Adipose tissue (tissue), 3 donors: ENCODE measurements at regions not wholly inside any gene's neighbourhood (a gene's known extent, or its start where the extent isn't known, plus 50 kb on each side); places are given as distances from the start of the nearest gene placed in this dataset.
"Not testable (repeated sequence)": the region's sequence is repeated elsewhere in the genome, so short reads cannot be mapped to it uniquely, and the experiment has no call there.

ENCODE experiments used
- H3K27ac ChIP-seq: one replicate; pipeline ENCODE4 v1.5.1; 2013; ENCODE audit warnings: low read depth, low read length
- WGBS, 3 donors: extraction: QIAGEN DNeasy Blood & Tissue Kit; methylation state at CpG; one replicate each; pipeline ENCODE4 v1.1.7; 2013; 5-methylcytosine and 5-hydroxymethylcytosine counted together
- donor health status: healthy with polysubstance abuse.
- donor health status: Bipolar disorder and iron deficiency.
- donor health status: healthy.

- WGBS, 3 donors = 2 to 5% (median 3%) methylated on average over 27 to 68 of the region's 85 CpGs
Observed at GRCh38 chr7:65508581-65509367, 135.1 kb downstream of the ZNF92 start.

GRCh38 chr7:65509368-65510186, 135.9 kb downstream of the ZNF92 start:
- H3K27ac ChIP-seq = no peak overlapping the region
- WGBS, 3 donors = 1 to 2% (median 2%) methylated on average over 73 to 85 of the region's 85 CpGs

More at GRCh38 chr7:65508581-65509367, 135.1 kb downstream of the ZNF92 start:
- H3K27ac ChIP-seq = not testable (repeated sequence)

GRCh38 chr7:65510187-65510538, 136.5 kb downstream of the ZNF92 start:
- H3K27ac ChIP-seq = not testable (repeated sequence)
- 10 to 22% (median 20%) methylated on average over 1 of the region's 1 CpG for WGBS, 3 donors

GRCh38 chr7:65519751-65520150, 146.1 kb downstream of the ZNF92 start:
- 82 to 92% (median 83%) methylated on average over 1 of the region's 1 CpG for WGBS, 3 donors
- not testable (repeated sequence) for H3K27ac ChIP-seq

- H3K27ac ChIP-seq = not testable (repeated sequence)
- no CpG with 5 or more reads among the region's 5 CpGs for WGBS, 3 donors
Observed at GRCh38 chr7:65545465-65546161, 172.0 kb downstream of the ZNF92 start.

GRCh38 chr7:65549589-65550443, 176.2 kb downstream of the ZNF92 start:
- WGBS, 3 donors = no CpG with 5 or more reads among the region's 2 CpGs
- H3K27ac ChIP-seq = not testable (repeated sequence)

- not testable (repeated sequence) for H3K27ac ChIP-seq
Observed at GRCh38 chr7:65550444-65550809, 176.8 kb downstream of the ZNF92 start.

- 83 to 94% (median 92%) methylated on average over 1 of the region's 1 CpG for WGBS, 3 donors
- H3K27ac ChIP-seq = not testable (repeated sequence)
Observed at GRCh38 chr7:65551042-65551441, 177.4 kb downstream of the ZNF92 start.

GRCh38 chr7:65554553-65555476, 181.2 kb downstream of the ZNF92 start:
- WGBS, 3 donors = 3% methylated on average over 17 of the region's 85 CpGs; no CpG with 5 or more reads in 2 of the 3 donors
- H3K27ac ChIP-seq = not testable (repeated sequence)

- 62 to 69% (median 65%) methylated on average over 2 to 3 of the region's 4 CpGs for WGBS, 3 donors
- H3K27ac ChIP-seq = not testable (repeated sequence)
Observed at GRCh38 chr7:65558584-65558983, 184.9 kb downstream of the ZNF92 start.

GRCh38 chr7:65561786-65562372, 188.2 kb downstream of the ZNF92 start:
- not testable (repeated sequence) for H3K27ac ChIP-seq
- 90 to 93% (median 93%) methylated on average over 5 of the region's 6 CpGs for WGBS, 3 donors

GRCh38 chr7:65562522-65562921, 188.9 kb downstream of the ZNF92 start:
- WGBS, 3 donors = 53 to 63% (median 62%) methylated on average over 1 of the region's 2 CpGs

GRCh38 chr7:65563333-65563732, 189.7 kb downstream of the ZNF92 start:
- no CpG with 5 or more reads among the region's 1 CpG for WGBS, 3 donors
- H3K27ac ChIP-seq = not testable (repeated sequence)

More at GRCh38 chr7:65562522-65562921, 188.9 kb downstream of the ZNF92 start:
- not testable (repeated sequence) for H3K27ac ChIP-seq

GRCh38 chr7:65568226-65568625, 194.6 kb downstream of the ZNF92 start:
- H3K27ac ChIP-seq = not testable (repeated sequence)
- WGBS, 3 donors = no CpG with 5 or more reads among the region's 6 CpGs

GRCh38 chr7:65570990-65571389, 197.3 kb downstream of the ZNF92 start:
- no CpG with 5 or more reads among the region's 1 CpG for WGBS, 3 donors
- H3K27ac ChIP-seq = not testable (repeated sequence)

- H3K27ac ChIP-seq = not testable (repeated sequence)
- WGBS, 3 donors = 1 to 5% (median 2%) methylated on average over 21 to 27 of the region's 35 CpGs
Observed at GRCh38 chr7:65572581-65572980, 198.9 kb downstream of the ZNF92 start.

- WGBS, 3 donors = 77 to 86% methylated on average over 1 of the region's 1 CpG; no CpG with 5 or more reads in 1 of the 3 donors
- not testable (repeated sequence) for H3K27ac ChIP-seq
Observed at GRCh38 chr7:65576370-65576769, 202.7 kb downstream of the ZNF92 start.
